Stomach smooth muscle (tissue), 2 donors: ENCODE measurements at regions not wholly inside any gene's neighbourhood (a gene's known extent, or its start where the extent isn't known, plus 50 kb on each side); places are given as distances from the start of the nearest gene placed in this dataset.

Source experiments
- H3K27ac ChIP-seq: one replicate; pipeline ENCODE4 v1.7.0; 2013; ENCODE audit warnings: mild to moderate bottlenecking, low read length, inconsistent platforms
- H3K27me3 ChIP-seq, 2 donors: one replicate each; pipeline ENCODE4 v1.7.0; 2013; ENCODE audit warnings: low read length in 2 of 2; ENCODE audit not compliant: insufficient read depth in 2 of 2, control insufficient read depth in 1 of 2
- H3K36me3 ChIP-seq, 2 donors: one replicate each; pipeline ENCODE4 v1.7.0; 2013; ENCODE audit warnings: low read length in 2 of 2; ENCODE audit not compliant: control insufficient read depth in 2 of 2, insufficient read depth in 2 of 2
- H3K4me1 ChIP-seq: one replicate; pipeline ENCODE4 v1.7.0; 2013; ENCODE audit warnings: low read length; ENCODE audit not compliant: control insufficient read depth, insufficient read depth
- H3K4me3 ChIP-seq, 2 donors: one replicate each; pipeline ENCODE4 v1.7.0; 2013; ENCODE audit warnings: low read length in 2 of 2
- H3K9ac ChIP-seq, 2 donors: one replicate each; pipeline ENCODE4 v1.7.0; 2013; ENCODE audit warnings: low read length in 2 of 2, mild to moderate bottlenecking in 1 of 2
- H3K9me3 ChIP-seq, 2 donors: one replicate each; pipeline ENCODE4 v1.7.0; 2013; ENCODE audit warnings: low read length in 2 of 2; ENCODE audit not compliant: control insufficient read depth in 2 of 2
- donor health status: healthy.
- donor health status: Pancreatic carcinoma.

- H3K27me3 ChIP-seq = no peaks in the 10 kb centered on the region
- H3K4me1 ChIP-seq = no peaks in the 10 kb centered on the region
- no peak overlapping the region for H3K27ac ChIP-seq
- no peaks in the 10 kb centered on the region for H3K9me3 ChIP-seq
- no peak overlapping the region for H3K4me3 ChIP-seq
- no peaks in the 10 kb centered on the region for H3K36me3 ChIP-seq
- H3K9ac ChIP-seq = no peak overlapping the region
Observed at GRCh38 chr2:144213797-144214196, 306.1 kb downstream of the ZEB2 start.

GRCh38 chr2:144211826-144212225, 308.1 kb downstream of the ZEB2 start:
- no peak overlapping the region for H3K9ac ChIP-seq
- no peak overlapping the region for H3K4me3 ChIP-seq
- no peaks in the 10 kb centered on the region for H3K27me3 ChIP-seq
- H3K4me1 ChIP-seq = no peaks in the 10 kb centered on the region
- no peaks in the 10 kb centered on the region for H3K9me3 ChIP-seq
- no peak overlapping the region for H3K27ac ChIP-seq
- H3K36me3 ChIP-seq = no peaks in the 10 kb centered on the region

GRCh38 chr2:144211065-144211464, 308.9 kb downstream of the ZEB2 start:
- no peaks in the 10 kb centered on the region for H3K4me1 ChIP-seq
- no peaks in the 10 kb centered on the region for H3K36me3 ChIP-seq
- H3K4me3 ChIP-seq = no peak overlapping the region
- no peaks in the 10 kb centered on the region for H3K9me3 ChIP-seq
- H3K9ac ChIP-seq = no peak overlapping the region
- H3K27ac ChIP-seq = no peak overlapping the region
- H3K27me3 ChIP-seq = no peaks in the 10 kb centered on the region

- no peak overlapping the region for H3K27ac ChIP-seq
- H3K27me3 ChIP-seq = no peaks in the 10 kb centered on the region
- no peaks in the 10 kb centered on the region for H3K9me3 ChIP-seq
- H3K4me1 ChIP-seq = no peaks in the 10 kb centered on the region
- no peaks in the 10 kb centered on the region for H3K36me3 ChIP-seq
- H3K9ac ChIP-seq = no peak overlapping the region
- H3K4me3 ChIP-seq = no peak overlapping the region
Observed at GRCh38 chr2:144210076-144210475, 309.8 kb downstream of the ZEB2 start.

- H3K36me3 ChIP-seq = no peaks in the 10 kb centered on the region
- H3K27me3 ChIP-seq = no peaks in the 10 kb centered on the region
- no peak overlapping the region for H3K4me3 ChIP-seq
- no peak overlapping the region for H3K27ac ChIP-seq
- H3K9me3 ChIP-seq = no peaks in the 10 kb centered on the region
- H3K4me1 ChIP-seq = no peaks in the 10 kb centered on the region
- H3K9ac ChIP-seq = no peak overlapping the region
Observed at GRCh38 chr2:144208924-144209323, 311.0 kb downstream of the ZEB2 start.

- Histone ChIP-seq H3K27ac (no peak overlapping the region), H3K9ac (no peak overlapping the region), H3K4me3 (no peak overlapping the region), H3K36me3 (no peaks in the 10 kb centered on the region), H3K9me3 (no peaks in the 10 kb centered on the region), H3K4me1 (no peaks in the 10 kb centered on the region), H3K27me3 (no peaks in the 10 kb centered on the region)
Observed at GRCh38 chr2:144206019-144206418, 313.9 kb downstream of the ZEB2 start.

GRCh38 chr2:144201868-144202468, 318.0 kb downstream of the ZEB2 start:
- no peaks in the 10 kb centered on the region for H3K4me1 ChIP-seq
- no peak overlapping the region for H3K27ac ChIP-seq
- no peaks in the 10 kb centered on the region for H3K9me3 ChIP-seq
- no peaks in the 10 kb centered on the region for H3K36me3 ChIP-seq
- no peak overlapping the region for H3K4me3 ChIP-seq
- no peak overlapping the region for H3K9ac ChIP-seq
- H3K27me3 ChIP-seq = no peaks in the 10 kb centered on the region

- no peak overlapping the region for H3K27ac ChIP-seq
- H3K9ac ChIP-seq = no peak overlapping the region
- no peak overlapping the region for H3K4me3 ChIP-seq
- no peaks in the 10 kb centered on the region for H3K4me1 ChIP-seq
- H3K36me3 ChIP-seq = no peaks in the 10 kb centered on the region
- no peaks in the 10 kb centered on the region for H3K27me3 ChIP-seq
- H3K9me3 ChIP-seq = no peaks in the 10 kb centered on the region
Observed at GRCh38 chr2:144201126-144201525, 318.8 kb downstream of the ZEB2 start.

- Histone ChIP-seq H3K9ac (no peak overlapping the region), H3K4me3 (no peak overlapping the region), H3K27ac (no peak overlapping the region), H3K27me3 (no peaks in the 10 kb centered on the region), H3K36me3 (no peaks in the 10 kb centered on the region), H3K4me1 (no peaks in the 10 kb centered on the region), H3K9me3 (no peaks in the 10 kb centered on the region)
Observed at GRCh38 chr2:144198116-144198515, 321.8 kb downstream of the ZEB2 start.

- Histone ChIP-seq H3K4me3 (no peak overlapping the region), H3K9me3 (no peaks in the 10 kb centered on the region), H3K27me3 (no peaks in the 10 kb centered on the region), H3K9ac (no peak overlapping the region), H3K27ac (no peak overlapping the region), H3K36me3 (no peaks in the 10 kb centered on the region), H3K4me1 (no peaks in the 10 kb centered on the region)
Observed at GRCh38 chr2:144194326-144195071, 325.4 kb downstream of the ZEB2 start.

GRCh38 chr2:144190908-144191605, 328.9 kb downstream of the ZEB2 start:
- no peak overlapping the region for H3K27ac ChIP-seq
- no peaks in the 10 kb centered on the region for H3K36me3 ChIP-seq
- no peaks in the 10 kb centered on the region for H3K4me1 ChIP-seq
- no peak overlapping the region for H3K9ac ChIP-seq
- no peak overlapping the region for H3K4me3 ChIP-seq
- H3K9me3 ChIP-seq = no peaks in the 10 kb centered on the region
- no peaks in the 10 kb centered on the region for H3K27me3 ChIP-seq
